HG03196 (cell line): ENCODE measurements at regions not wholly inside any gene's neighbourhood (a gene's known extent, or its start where the extent isn't known, plus 50 kb on each side); places are given as distances from the start of the nearest gene placed in this dataset.

Experiments
- ATAC-seq: cut with Tn5 transposase; IDR thresholded peaks from one replicate; pipeline ENCODE4 v1.9.1; 2021; ENCODE audit not compliant: unreplicated experiment

DNA sequence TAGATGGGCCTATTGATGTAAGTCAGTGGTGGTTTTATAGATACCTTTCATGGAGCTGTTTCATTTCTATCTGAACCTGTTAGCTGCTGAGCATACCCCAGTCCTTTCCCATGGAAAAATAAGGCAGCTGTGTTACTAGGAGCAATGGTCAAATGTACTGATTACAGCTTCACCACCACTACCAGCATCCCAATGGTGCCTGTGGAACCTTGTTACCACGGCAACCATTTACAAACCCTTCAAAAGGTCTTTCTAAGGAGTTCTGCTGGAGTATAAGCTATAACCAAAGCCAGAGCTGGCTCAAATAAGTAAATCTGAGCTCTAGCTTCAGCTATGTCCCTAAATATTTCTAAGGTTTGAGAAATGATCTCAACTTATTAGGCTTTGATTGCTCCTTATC, 133.4 kb upstream of the ACP3 start:
- ATAC-seq, result no peak

DNA sequence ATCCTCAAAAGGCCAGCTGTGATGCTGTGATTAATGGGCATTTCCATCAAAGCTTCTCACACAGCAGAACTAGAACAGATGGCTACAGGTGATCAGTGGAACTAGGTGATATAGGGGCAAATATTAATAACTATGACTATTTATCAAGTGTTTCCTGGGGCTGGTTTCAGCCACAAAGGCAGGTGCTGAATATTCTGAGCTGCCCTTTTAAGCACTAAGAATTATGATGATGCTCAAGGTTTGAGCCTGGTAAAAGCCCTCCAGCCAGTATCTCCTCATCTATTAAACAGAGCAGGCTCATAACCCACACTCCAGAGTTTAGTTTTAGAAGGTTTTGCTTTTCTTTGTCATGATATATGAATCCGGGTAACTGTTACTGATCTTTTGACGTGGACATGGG, 129.5 kb upstream of the ACP3 start:
- no peak for ATAC-seq

DNA sequence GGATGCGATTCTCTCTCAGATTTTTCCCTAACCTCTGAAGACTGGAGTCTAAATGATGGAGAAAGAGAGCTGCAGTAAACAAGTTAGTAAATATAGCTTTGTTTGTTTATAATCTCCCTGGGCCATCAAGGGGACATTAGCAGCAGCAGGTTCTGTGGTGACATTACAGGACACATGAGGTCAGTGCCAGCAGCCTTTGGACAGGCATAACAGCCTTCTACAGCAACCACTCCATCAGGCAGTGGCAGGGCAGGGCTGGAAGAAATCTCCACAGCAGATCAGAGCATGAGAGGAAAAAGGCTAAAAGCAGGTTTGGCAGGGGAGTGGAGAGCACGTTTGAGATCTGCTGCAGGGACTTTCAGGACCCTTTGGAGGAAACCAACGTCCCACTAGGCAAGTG, 127.6 kb upstream of the ACP3 start:
- no peak for ATAC-seq

DNA sequence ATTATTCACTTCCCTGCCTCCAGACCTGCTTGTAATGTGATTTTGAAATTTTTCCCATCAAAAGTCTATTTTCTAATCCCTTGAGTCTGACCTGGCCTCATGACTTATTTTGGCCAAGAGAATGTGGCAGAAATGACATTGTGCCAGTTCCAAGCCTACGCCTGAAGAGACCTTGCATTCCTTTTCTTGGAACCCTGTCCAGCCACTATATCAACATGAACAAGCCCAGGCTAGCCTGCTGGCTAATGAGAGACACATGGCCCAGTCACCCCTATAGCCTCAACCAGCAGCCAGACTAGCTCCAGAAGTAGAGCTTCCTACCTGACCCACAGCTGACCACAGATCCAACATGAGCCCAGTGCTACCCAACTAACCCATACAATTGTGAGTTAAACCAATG, 121.1 kb upstream of the ACP3 start:
- ATAC-seq, result no peak

DNA sequence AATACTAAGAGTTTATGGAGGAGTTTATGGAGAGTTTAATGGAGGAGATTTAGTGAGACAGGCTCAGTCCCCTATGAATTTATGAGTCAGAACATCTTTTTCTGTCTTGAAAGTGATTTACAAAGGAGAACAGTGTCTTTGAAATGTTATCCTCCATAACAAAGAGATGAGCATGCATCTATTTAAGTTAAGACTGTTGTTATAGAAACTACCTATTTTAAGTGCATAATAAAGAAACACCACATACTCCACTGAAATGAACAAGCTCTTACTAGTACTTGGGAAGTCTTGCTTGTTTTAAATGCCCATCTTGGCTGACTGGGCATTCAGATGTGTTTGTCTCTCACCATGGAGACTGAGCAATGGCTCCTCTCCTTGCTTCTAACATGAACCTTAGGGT, 118.7 kb upstream of the ACP3 start:
- no peak for ATAC-seq

DNA sequence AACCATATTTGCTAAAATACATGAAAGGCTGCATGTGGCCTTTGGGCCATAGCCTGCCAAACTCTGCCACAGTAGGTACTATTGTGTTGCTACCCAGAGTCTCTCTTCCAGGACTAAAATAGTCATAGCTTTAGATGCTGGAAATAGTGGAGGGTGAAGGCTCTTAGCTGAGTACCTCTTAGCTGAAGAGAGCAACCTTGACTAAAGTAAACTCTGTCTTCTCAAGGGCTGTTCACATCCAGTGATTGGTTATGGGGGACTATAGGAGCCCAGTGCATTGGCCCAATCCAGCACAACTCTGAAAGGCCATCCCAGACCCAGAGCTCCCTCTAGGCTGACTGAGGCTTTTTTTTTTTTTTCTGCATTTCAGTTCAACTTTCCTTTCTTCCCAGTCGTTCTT, 117.8 kb upstream of the ACP3 start:
- ATAC-seq, result no peak

DNA sequence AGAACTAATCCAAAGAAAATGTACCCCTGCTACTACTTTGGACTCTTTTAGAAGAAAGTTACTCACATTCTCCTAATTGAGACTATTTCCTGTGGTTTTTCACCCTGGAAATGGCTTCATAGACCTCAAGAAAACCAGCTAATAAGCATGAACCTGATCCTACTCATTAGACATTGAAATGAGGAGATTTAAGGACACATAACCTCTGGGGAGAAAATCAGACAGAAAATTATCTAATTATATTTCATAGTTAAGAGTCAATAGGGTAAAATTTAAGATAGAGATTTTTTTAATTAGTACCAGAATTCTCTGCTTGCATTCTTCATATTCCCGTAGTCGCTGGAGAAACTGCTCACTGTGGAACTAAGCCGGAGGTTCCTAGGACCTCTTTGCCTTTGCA, 114.6 kb upstream of the ACP3 start:
- no peak for ATAC-seq

DNA sequence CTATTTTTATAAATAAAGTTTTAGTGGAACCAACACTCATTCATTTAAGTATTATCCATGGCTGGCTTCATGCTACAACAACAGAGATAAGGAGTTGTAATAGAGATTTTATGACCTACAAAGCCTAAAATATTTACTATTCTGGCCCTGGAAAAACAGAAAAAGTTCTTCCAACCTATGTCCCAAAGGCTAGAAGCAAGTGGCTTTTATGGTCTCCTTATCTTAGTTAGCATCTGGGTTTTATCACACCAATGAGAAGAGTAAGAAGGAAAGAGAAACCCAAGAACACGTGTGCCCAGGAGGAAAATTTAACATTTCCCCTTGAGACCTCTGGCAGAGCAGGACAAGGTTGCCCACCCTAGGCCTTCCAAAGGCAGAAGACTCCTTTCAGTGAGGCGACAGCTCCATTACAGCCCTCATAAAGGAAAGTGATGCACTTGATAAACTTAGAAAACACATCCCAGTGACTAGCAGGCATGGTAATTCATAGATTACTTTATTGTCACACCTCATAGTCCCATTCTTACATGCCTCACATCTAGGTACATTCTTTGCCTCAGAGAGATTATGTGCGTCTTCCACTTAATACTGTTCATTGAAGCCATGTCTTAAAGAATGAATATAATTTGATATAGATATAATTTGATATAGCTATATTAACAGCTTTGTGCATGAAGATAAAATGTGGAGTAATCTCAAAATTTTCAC, 113.2 kb upstream of the ACP3 start:
- no peak for ATAC-seq

DNA sequence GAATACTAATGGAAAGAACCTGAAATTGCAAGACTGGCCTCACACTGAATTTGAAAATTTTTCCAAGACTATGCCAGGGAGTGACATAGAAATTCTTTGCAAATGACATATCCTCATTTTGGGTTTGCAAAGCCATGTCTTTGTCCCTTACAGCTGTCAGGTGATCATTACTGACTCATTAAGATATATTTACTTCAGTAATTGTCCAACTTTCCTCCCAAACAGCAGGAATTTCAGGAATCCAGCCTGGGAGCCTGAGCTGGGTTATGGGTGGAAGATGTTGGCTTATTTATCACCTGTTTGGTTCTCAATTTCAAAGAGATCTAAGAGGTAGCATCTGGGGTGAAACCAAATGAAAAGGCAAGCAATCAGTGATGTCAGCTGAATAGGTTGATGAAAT, 111.6 kb upstream of the ACP3 start:
- ATAC-seq, result no peak

DNA sequence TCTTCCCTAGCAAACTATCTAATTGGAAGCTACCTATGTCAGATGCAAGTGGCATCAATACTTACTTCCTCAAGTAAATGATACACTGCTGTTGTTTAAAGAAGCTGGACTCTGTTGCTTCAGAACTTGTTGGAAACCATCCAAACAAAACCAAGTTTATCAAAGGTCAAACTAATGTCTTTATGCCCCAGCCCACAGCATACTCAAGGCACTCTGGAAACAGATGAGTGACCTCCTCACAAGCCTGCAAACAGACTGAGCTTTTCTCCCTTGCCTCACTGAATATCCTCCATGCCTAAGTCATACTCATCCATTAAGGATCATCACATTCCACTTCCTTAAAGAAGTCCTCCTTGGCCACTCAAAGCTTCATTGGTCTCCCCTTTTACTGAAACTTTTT, 107.4 kb upstream of the ACP3 start:
- no peak for ATAC-seq

DNA sequence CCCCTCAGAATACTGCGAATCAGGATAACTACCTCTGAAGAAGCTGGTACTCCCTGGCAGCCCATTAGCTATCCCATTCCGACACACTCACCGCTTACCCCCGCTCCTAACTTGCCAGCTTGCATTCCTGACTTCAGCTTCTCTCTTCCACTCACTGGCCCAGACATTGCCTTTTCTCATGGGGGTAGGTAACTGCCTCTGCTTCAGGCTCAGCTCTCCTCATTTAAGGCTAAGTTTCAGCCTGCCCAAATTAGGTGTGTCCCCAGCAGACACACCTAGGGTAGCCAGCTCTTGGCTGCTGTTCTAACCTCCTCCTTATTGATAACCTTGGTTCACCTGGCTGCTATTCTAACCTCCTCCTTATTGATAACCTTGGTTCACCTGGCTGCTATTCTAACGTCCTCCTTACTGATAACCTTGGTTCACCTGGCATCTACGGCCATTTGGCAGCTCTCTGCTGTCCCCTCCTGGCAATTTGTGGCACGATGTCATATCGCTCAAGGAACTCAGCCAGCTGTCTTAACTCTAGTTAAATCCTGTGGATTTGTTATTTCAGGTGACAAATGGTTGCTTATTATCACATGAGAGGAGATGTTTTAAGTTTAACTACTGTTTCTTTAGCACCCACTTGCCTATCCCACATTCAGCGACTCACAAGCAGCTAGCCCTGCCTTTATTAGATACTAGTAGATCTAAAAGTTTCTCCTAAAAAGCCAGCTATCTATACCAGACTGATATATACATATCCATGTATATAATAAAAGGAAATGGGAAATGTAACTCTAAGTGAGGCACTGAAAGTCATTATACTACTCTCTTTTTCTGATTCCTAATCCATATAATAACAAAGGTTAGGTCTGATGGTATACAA, 106.5 kb upstream of the ACP3 start:
- no peak for ATAC-seq

DNA sequence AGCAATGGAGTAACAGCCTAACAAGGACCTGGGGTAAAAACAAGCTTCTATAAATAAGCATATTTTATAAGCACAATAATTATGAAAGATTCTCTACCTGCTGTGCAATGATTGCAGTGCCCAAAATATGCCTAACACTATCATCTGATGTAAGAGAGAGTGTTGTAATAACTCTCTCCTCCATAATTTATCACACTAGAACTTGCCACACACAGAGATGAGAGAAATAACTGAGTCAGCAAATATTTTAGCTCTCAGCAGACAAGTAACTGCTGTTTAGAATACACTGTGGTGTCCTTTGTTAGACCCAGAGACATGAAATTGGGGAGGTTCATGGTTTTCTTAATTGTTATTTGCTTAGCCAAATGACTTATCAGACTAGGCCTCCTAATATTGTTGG, 105.3 kb upstream of the ACP3 start:
- ATAC-seq, result no peak

DNA sequence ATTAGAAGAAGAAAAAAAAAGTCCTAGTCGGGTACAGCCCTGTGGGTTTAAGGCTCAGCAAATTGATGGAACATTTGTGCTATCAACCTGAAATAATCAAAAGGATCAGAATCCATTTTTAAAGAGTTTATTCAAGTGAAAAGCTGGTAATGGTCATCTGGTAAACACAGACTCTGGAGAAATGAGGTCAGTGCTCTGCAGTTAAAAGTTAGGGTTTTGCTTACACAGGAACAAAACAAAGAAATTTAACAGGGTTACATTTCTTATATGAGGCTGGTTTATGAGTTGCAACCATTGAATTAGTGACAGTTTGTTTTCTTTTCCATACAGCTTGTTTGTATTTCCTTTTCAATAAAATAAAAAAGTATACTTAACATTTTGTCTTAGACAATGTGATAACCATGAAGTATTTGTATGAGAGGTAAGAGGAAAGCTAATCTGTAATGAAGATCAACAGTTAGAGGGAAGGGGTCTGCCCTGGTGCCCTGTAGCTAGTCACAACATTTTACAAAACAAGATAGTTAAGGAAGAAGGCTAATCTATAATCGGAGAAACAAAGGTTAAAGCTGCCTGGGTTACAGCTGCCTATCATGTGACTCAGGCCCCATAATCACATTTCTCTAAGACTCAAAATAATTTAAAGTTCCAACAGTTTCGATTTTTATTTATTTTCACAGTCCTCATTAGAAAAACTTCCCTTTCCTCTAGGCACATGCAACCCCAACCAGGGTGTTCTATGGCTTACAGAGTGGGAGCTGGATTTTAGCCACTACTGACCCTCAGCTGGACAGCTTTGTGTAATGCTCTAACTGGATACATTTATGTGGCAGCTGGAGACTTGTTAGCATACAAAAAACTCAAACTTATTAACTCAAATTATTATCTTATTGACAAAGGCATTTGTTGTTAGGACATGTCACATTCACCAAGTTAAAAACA, 98.1 kb upstream of the ACP3 start:
- ATAC-seq, result no peak

DNA sequence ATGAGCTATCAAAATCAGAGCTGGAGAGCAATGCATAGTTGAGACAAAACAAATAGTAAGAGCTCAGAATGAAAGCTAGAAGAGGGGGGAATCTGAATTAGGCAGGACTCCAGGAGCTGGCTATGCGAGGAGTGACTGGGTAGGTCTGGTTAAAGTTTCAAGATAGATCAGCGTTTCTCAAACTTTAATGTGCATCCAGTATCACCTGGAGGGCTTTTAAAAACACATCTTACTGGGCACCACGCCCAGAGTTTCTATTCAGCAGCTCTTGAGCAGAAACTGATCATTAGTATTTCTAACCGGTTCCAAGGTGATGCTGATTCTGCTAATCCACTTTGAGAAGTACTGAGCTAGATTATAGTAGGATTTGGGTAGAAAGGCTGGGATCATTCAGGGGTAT, 96.2 kb upstream of the ACP3 start:
- no peak for ATAC-seq

DNA sequence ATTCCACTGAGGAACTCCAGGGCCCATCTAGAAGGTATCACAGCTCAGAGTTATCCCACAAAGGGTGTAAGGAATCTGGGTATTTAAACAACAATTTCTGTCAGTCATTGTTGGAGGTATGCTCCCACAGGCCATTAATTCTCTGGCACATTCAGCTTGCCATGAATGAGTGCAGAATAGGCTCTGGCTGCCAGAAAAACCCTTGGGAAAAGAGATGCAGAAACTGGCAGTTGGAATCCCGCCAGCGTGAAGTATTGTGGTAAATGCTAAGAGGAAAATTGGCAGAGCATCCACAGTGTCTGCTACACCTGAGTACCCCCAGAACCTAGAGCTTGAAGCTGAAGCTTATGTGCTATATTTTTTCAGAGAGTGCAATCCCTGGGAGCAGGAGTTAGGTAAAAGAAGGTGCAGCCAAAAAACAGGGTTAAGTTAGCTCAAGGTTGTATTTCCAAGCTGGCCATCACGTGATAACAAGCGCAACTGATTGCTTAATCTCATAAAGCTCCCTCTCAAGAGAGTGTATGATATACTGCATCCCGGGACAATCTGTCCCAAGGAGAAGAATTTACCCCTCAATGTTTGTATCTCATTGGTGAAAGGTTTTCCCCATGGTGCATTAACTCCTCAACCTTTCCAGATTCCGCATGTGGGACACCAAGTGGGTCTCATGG, 94.2 kb upstream of the ACP3 start:
- ATAC-seq, result no peak

DNA sequence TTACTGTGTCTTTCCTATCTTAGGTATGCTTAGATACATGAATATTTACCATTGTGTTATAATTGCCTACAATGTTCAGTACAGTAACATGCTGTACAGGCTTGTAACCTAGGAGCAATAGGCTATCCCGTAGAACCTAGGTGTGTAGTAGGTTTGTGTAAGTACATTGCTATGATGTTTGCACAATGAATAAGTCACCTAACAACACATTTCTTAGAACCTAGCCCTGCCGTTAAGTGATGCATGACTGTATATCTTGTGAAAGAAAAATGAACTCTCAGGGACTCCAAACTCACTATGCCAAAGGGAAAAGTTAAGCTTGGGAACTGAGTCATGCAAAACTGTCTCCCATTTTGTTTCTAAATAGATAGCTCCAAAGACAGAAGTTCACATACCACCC, 91.5 kb upstream of the ACP3 start:
- ATAC-seq, result no peak

DNA sequence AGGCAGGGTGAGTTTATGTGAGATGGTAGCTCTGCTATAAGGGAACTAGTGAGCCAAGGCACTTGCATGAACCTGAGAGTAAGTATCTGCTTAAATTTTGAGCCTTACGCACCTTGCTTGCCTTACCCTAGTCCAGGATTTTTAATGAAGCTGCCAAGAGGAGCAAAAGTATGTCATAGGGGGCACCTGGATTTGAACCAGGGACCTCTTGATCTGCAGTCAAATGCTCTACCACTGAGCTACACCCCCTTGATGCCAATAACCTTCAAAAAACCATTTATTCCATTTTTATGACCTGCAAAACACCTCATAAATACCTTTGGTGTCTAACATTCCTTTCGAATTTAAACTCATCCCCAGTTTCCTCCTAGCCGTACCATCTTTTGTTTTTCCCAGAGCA, 88.3 kb upstream of the ACP3 start:
- ATAC-seq, result no peak

DNA sequence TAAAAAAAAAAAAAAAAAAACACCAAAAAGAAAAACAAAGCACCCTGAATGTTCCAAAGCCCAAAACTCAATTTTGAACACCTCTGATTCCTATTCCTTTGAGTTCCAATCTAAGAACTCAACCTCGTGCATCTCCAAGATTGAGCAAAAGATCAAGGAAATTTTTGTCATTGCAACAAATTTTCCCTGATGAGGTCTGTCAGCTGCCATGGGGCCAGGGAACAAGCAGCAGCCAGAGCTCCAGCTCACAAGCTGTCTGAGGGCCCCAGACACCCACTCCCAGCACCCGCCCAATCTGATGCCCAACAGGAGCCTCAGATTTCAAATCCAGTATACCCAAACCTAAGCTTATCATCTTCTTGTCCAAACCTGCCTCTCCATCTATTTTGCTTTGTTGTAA, 87.6 kb upstream of the ACP3 start:
- ATAC-seq, result no peak

DNA sequence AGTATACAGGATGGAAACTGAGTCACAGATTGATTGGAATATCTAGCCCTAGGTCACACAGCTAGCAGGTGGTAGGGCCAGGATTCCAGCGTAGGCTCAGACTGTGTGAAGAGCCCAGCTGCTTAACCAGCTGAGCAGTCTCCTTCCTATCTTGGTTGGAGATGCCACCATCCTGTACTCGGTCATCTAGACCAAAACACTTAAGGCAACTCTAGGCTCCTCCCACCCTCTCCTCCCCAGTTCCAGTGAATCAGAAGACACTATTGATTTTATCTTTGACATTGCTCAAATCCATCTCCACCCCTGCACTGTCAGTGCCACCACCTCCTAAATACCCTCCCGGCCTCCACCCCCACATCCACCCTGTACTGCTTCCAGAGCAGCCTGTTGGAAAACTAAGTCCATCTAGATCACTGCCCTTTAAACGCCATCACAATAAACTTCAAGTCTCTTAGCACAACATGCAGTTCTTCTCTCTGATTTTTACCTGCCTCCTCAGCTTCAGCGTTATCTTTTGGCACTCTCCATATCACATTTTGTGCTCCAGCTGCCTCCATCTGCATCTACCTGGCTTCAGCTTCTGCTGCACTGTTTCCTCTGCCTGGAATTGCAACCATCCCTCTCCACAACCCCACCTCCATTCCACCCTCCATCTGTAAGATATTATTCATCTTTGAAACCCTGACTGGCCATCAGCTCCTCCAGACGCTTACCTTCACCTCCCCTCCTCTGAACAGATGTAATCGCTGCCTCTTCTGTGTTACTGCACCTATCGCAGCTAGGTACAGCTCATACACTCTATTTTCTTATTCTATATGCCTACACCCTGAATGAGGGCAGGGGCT, 86.8 kb upstream of the ACP3 start:
- ATAC-seq, result no peak

DNA sequence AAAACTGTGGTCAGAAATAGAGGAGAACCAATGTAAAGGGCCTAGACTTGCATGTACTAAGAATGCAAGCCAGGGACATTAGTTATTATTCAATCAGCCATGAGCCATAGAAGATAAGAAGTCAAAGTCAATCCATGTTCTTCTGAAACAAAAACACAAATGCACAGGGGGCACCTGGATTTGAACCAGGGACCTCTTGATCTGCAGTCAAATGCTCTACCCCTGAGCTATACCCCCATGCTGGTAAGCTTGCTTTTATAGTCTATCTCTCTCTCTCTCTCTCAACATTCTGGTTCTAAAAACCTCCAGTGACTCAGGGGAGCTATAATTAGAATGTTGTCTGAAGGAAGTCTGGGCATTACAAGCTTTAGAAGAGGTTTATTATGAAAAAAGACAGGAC, 85.6 kb upstream of the ACP3 start:
- no peak for ATAC-seq
